H1 (cell line): ENCODE measurements at regions not wholly inside any gene's neighbourhood (a gene's known extent, or its start where the extent isn't known, plus 50 kb on each side); places are given as distances from the start of the nearest gene placed in this dataset.

Source experiments
- CTCF ChIA-PET: fragments of 300-600 bp; sonication (Branson Sonifier 250); formaldehyde crosslinking; loops from one replicate; lab custom pipeline; 2021; ENCODE audit not compliant: partially characterized antibody; lab: Charles Lee
- POLR2A ChIA-PET: fragments of 300-600 bp; sonication (Branson Sonifier 250); formaldehyde crosslinking; loops from one replicate; lab custom pipeline; 2021; ENCODE audit warnings: inconsistent platforms; ENCODE audit not compliant: partially characterized antibody; lab: Charles Lee
- DNase-seq, 2 experiments: peaks; one replicate each; pipeline versions ENCODE4 v3.0.0 to v3.0.0-alpha.2; 2010 to 2022; ENCODE audit warnings: low spot score in 2 of 2, low read depth in 1 of 2, mixed read lengths in 1 of 2
- FAIRE-seq: peaks from 2 replicates; lab custom pipeline; 2011; peaks lifted over from hg19 to GRCh38; lab: Jason Lieb, UNC
- H2AFZ ChIP-seq: 2 replicates; pipeline ENCODE4 v1.8.1; 2012; ENCODE audit warnings: low read length, inconsistent platforms
- H2AK5ac ChIP-seq: 2 replicates; pipeline ENCODE4 v1.6.1; 2013; ENCODE audit warnings: low read depth, low read length
- H2BK120ac ChIP-seq: replicated peaks from 2 replicates; pipeline ENCODE3; 2013; ENCODE audit warnings: low read depth, low read length, inconsistent platforms
- H2BK12ac ChIP-seq: 2 replicates; pipeline ENCODE4 v1.6.1; 2013; ENCODE audit warnings: low read depth, low read length
- H2BK15ac ChIP-seq: 2 replicates; pipeline ENCODE4 v1.6.1; 2013; ENCODE audit warnings: low read length
- H2BK20ac ChIP-seq: 2 replicates; pipeline ENCODE4 v1.6.1; 2013; ENCODE audit warnings: low read length
- H2BK5ac ChIP-seq: 2 replicates; pipeline ENCODE4 v1.6.1; 2013; ENCODE audit warnings: low read depth, low read length
- H3K14ac ChIP-seq: 2 replicates; pipeline ENCODE4 v1.6.1; 2013; ENCODE audit warnings: inconsistent platforms; ENCODE audit not compliant: insufficient read length
- H3K18ac ChIP-seq: 2 replicates; pipeline ENCODE4 v1.6.1; 2013; ENCODE audit warnings: low read length; ENCODE audit errors: extremely low read depth
- H3K23ac ChIP-seq: 2 replicates; pipeline ENCODE4 v1.6.1; 2013; ENCODE audit warnings: inconsistent platforms; ENCODE audit not compliant: insufficient read length
- H3K23me2 ChIP-seq: 2 replicates; pipeline ENCODE4 v1.6.1; 2013; ENCODE audit warnings: low read depth, low read length
- H3K27ac ChIP-seq: 2 replicates; pipeline ENCODE4 v1.6.1; 2011; ENCODE audit warnings: low read depth, low read length, inconsistent platforms
- H3K27me3 ChIP-seq, 4 experiments: replicated peaks in 1 of 4; 1 replicate in 1 of 4; 2 replicates in 3 of 4; pipeline versions ENCODE4 v1.6.1 to v1.8.1; 2011 to 2013; ENCODE audit warnings: low read length in 3 of 4, mild to moderate bottlenecking in 3 of 4, inconsistent platforms in 2 of 4, mixed read lengths in 2 of 4, moderate library complexity in 1 of 4; ENCODE audit not compliant: control insufficient read depth in 3 of 4, insufficient read depth in 3 of 4; ENCODE audit errors: extremely low read depth in 1 of 4
- H3K36me3 ChIP-seq, 4 experiments: 2 replicates each; pipeline versions ENCODE4 v1.6.1 to v1.8.1; 2011 to 2013; ENCODE audit warnings: mild to moderate bottlenecking in 4 of 4, low read length in 3 of 4, moderate library complexity in 2 of 4, control low read depth in 1 of 4, inconsistent platforms in 1 of 4; ENCODE audit not compliant: insufficient read depth in 4 of 4, control insufficient read depth in 2 of 4
- H3K4ac ChIP-seq: replicated peaks from 2 replicates; pipeline ENCODE3; 2013; ENCODE audit warnings: low read length, low read depth, mixed read lengths, inconsistent platforms; ENCODE audit not compliant: insufficient read length
- H3K4me1 ChIP-seq, 4 experiments: replicated peaks in 1 of 4; 1 replicate in 1 of 4; 2 replicates in 3 of 4; pipeline versions ENCODE4 v1.6.1 to v1.8.1; 2011 to 2013; ENCODE audit warnings: low read length in 3 of 4, inconsistent platforms in 2 of 4, mixed read lengths in 1 of 4; ENCODE audit not compliant: insufficient read depth in 4 of 4, control insufficient read depth in 3 of 4
- H3K4me2 ChIP-seq, 2 experiments: 2 replicates each; pipeline versions ENCODE4 v1.6.1 to v1.8.1; 2011 to 2013; ENCODE audit warnings: low read depth in 2 of 2, low read length in 2 of 2, control low read depth in 1 of 2, inconsistent platforms in 1 of 2, mild to moderate bottlenecking in 1 of 2; ENCODE audit not compliant: insufficient read depth in 1 of 2
- H3K4me3 ChIP-seq, 4 experiments: fragments of 200-600, 300-600 bp in 1 of 4; sonication (generic), shearing (Covaris generic), sonication (Bioruptor Twin) in 1 of 4; 2 replicates each; pipeline versions ENCODE4 v1.5.1 to v1.8.1; 2011 to 2016; ENCODE audit warnings: low read length in 4 of 4, low read depth in 3 of 4, control low read depth in 2 of 4, inconsistent platforms in 2 of 4, mild to moderate bottlenecking in 2 of 4, mixed read lengths in 1 of 4, moderate library complexity in 1 of 4; ENCODE audit not compliant: insufficient read depth in 2 of 4; ENCODE audit errors: extremely low read depth in 1 of 4
- H3K56ac ChIP-seq: replicated peaks from 2 replicates; pipeline ENCODE3; 2013; ENCODE audit warnings: low read depth, mild to moderate bottlenecking, mixed read lengths, low read length, inconsistent platforms; ENCODE audit not compliant: insufficient read length
- H3K79me1 ChIP-seq: 2 replicates; pipeline ENCODE4 v1.6.1; 2013; ENCODE audit warnings: low read depth, low read length, control low read depth
- H3K79me2 ChIP-seq, 2 experiments: 2 replicates each; pipeline versions ENCODE4 v1.6.1 to v1.8.1; 2012 to 2013; ENCODE audit warnings: low read length in 2 of 2, mild to moderate bottlenecking in 2 of 2, inconsistent platforms in 1 of 2; ENCODE audit not compliant: insufficient read depth in 2 of 2, control insufficient read depth in 1 of 2
- H3K9ac ChIP-seq, 4 experiments: replicated peaks in 1 of 4; 1 replicate in 1 of 4; 2 replicates in 3 of 4; pipeline versions ENCODE4 v1.6.1 to v1.8.1; 2011 to 2013; ENCODE audit warnings: low read depth in 3 of 4, low read length in 3 of 4, control low read depth in 2 of 4, mild to moderate bottlenecking in 2 of 4, moderate library complexity in 2 of 4, inconsistent platforms in 1 of 4; ENCODE audit errors: extremely low read depth in 1 of 4
- H3K9me3 ChIP-seq, 2 experiments: 2 replicates each; pipeline versions ENCODE4 v1.6.1 to v1.8.1; 2012 to 2013; ENCODE audit warnings: mild to moderate bottlenecking in 2 of 2, moderate library complexity in 2 of 2, control low read depth in 1 of 2, inconsistent platforms in 1 of 2, low read depth in 1 of 2, low read length in 1 of 2, mixed read lengths in 1 of 2; ENCODE audit not compliant: insufficient read depth in 2 of 2
- H4K20me1 ChIP-seq, 2 experiments: replicated peaks in 1 of 2; 2 replicates each; pipeline versions ENCODE3 to v1.8.1; 2011 to 2013; ENCODE audit warnings: inconsistent platforms in 2 of 2, low read length in 2 of 2, mild to moderate bottlenecking in 1 of 2; ENCODE audit not compliant: insufficient read depth in 2 of 2, control insufficient read depth in 1 of 2
- H4K5ac ChIP-seq: 2 replicates; pipeline ENCODE4 v1.6.1; 2013; ENCODE audit warnings: low read length, low read depth, mixed read lengths, inconsistent platforms; ENCODE audit not compliant: insufficient read length
- H4K8ac ChIP-seq: 2 replicates; pipeline ENCODE4 v1.8.0; 2013; ENCODE audit warnings: mild to moderate bottlenecking, moderate library complexity, low read length, inconsistent platforms; ENCODE audit not compliant: insufficient read depth; ENCODE audit errors: extremely low read depth
- H4K91ac ChIP-seq: replicated peaks from 2 replicates; pipeline ENCODE3; 2013; ENCODE audit warnings: low read length, mixed read lengths, inconsistent platforms; ENCODE audit not compliant: insufficient read length
- KDM4A ChIP-seq: IDR thresholded peaks from one replicate; pipeline ENCODE4 v1.7.1; 2012; ENCODE audit warnings: low read depth, mild to moderate bottlenecking, moderate library complexity, low read length, inconsistent platforms; ENCODE audit not compliant: severe bottlenecking
- POLR2AphosphoS5 ChIP-seq: IDR thresholded peaks from 2 replicates; pipeline ENCODE4 v1.6.1; 2011; ENCODE audit warnings: low read depth, low read length
- RAD21 ChIP-seq, 2 experiments: IDR thresholded peaks in 1 of 2; conservative IDR thresholded peaks in 1 of 2; 2 replicates each; pipeline ENCODE4 v1.6.1; 2011; ENCODE audit warnings: low read depth in 2 of 2, low read length in 2 of 2, improper control_type of control experiment in 1 of 2, inconsistent platforms in 1 of 2, mild to moderate bottlenecking in 1 of 2, moderate library complexity in 1 of 2
- TBP ChIP-seq: IDR thresholded peaks from 2 replicates; pipeline ENCODE4 v1.6.1; 2011; ENCODE audit warnings: low read depth, low read length, improper control_type of control experiment
- WGBS, 2 experiments: shearing (Covaris generic) in 1 of 2; methylation state at CpG; one replicate each; pipeline versions ENCODE4 v1.1.6 to v1.1.7; 2013 to 2015; ENCODE audit warnings: low lambda C conversion rate in 2 of 2, mixed read lengths in 2 of 2, inconsistent platforms in 1 of 2, low coverage in 1 of 2, missing lambda C conversion rate in 1 of 2; ENCODE audit not compliant: insufficient replicate concordance in 2 of 2, insufficient coverage in 1 of 2, insufficient read length in 1 of 2; ENCODE audit errors: extremely low coverage in 1 of 2, missing lambda C conversion rate in 1 of 2; 5-methylcytosine and 5-hydroxymethylcytosine counted together

DNA sequence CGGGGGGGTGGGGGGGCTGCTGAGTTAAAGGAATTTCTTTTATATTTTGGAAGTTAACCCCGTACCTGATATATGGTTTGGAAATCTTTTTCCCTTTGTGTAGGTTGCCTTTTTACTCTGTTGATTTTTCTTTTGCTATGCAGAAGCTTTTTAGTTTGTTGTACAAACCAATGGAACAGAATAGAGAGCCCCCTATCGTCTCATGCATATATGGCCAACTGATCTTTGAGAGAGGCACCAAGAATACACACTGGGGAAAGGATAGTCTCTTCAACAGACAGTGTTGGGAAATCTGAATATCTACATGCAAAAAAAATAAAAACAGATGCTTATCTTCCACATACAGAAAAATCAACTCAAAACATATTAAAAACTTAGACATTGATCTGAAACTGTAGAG is 647.8 kb upstream of the KLHL29 start:
- no peak overlapping the region for H3K14ac ChIP-seq
- ChIA-PET CTCF (interaction anchor here (0.7 to 1.5 kb wide), 9 partner anchors 17 to 387 kb away, joined by 3 to 4 read pairs (median 3); no protein-coding TSS in a partner anchor), POLR2A (no interaction called here)
- H3K79me2 ChIP-seq: no peaks in the 10 kb centered on the region
- H3K56ac ChIP-seq: no peak overlapping the region
- no peak overlapping the region for H3K4me3 ChIP-seq
- H2BK120ac ChIP-seq: no peak overlapping the region
- no peaks in the 10 kb centered on the region for H3K36me3 ChIP-seq
- no peaks in the 10 kb centered on the region for H3K79me1 ChIP-seq
- H3K27ac ChIP-seq: no peak overlapping the region
- no peaks in the 10 kb centered on the region for H3K23me2 ChIP-seq
- no peak overlapping the region for H4K5ac ChIP-seq
- no peak overlapping the region for H3K4ac ChIP-seq
- no peak overlapping the region for H3K18ac ChIP-seq
- no peaks in the 10 kb centered on the region for H3K9me3 ChIP-seq
- H3K27me3 ChIP-seq: no peaks in the 10 kb centered on the region
- no peak overlapping the region for H3K4me2 ChIP-seq
- H2BK20ac ChIP-seq: no peak overlapping the region
- H3K4me1 ChIP-seq: no peaks in the 10 kb centered on the region
- no peak overlapping the region for H4K91ac ChIP-seq
- peak in 1 of 2 experiments; percentile 28; a peak in 2 of 4 replicates for TF ChIP-seq RAD21 (IDR thresholded peaks at IDR 0.05 in 1 of 2, conservative IDR thresholded peaks at IDR 0.05 in 1 of 2; ENCODE audit: low read depth in 2 of 2, low read length in 2 of 2)
- no peak for TF ChIP-seq KDM4A
- TF ChIP-seq POLR2AphosphoS5: no peak
- no peak for TF ChIP-seq TBP
- WGBS, 2 experiments: 79% methylated on average over 3 of the region's 3 CpGs; no CpG with 5 or more reads in 1 of the 2 experiments
- no peak overlapping the region for H3K9ac ChIP-seq
- 0 out of 2 replicates have a peak overlapping the region, but pooled peaks have one; percentile 29 for H2AFZ ChIP-seq
- no peak overlapping the region for H2BK15ac ChIP-seq
- no peaks in the 10 kb centered on the region for H4K20me1 ChIP-seq
- no peak for DNase-seq
- H2BK12ac ChIP-seq: no peak overlapping the region
- no peak overlapping the region for H2BK5ac ChIP-seq
- H4K8ac ChIP-seq: no peak overlapping the region
- no peak overlapping the region for H2AK5ac ChIP-seq
- no peak overlapping the region for H3K23ac ChIP-seq
- no peak for FAIRE-seq
